ENCODE measurements at regions not wholly inside any gene's neighbourhood (a gene's known extent, or its start where the extent isn't known, plus 50 kb on each side); places are given as distances from the start of the nearest gene placed in this dataset.
"Not testable (repeated sequence)": the region's sequence is repeated elsewhere in the genome, so short reads cannot be mapped to it uniquely, and the experiment has no call there.

DNA sequence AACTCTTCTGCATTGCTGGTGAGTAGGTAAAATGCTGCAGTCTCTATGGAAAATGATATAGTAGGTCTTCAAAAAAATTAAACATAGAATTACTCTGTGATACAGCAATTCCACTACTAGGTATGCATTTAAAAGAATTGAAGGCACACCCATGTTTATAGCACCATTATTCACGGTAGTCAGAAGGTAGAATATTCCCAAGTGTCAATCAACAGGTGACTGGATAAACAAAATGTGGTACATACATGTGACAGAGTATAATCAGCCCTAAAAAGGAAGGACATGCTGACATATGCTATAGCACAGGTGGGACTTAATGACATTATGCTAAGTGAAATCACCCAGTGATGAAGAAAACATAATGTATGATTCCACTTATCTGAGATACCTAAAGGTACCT is 123.3 kb downstream of the CCER1 start:
- FAIRE-seq (no peak), DNase-seq (ENCODE audit: insufficient read length, low spot score) (no peak)

DNA sequence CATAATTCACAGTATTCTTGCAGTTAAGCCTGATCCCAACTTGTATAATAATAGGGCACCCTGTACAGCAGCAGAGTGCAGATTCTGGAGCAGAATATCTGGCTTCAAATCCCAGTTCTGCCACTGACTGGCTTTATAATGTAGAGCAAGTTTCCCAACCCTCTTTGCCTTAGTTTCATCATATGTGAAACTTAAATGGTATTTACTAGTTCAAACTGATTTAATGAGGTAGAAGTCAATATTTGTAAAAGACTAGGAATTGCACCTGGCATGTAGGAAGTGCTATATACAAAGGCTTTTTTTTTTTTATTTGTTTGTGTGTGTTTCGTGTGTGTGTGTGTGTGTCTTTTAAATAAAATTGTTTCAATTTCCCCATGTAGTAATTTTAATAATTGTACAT is 125.9 kb downstream of the CCER1 start:
- no peak for FAIRE-seq
- no peak for DNase-seq (ENCODE audit: insufficient read length, low spot score)

- FAIRE-seq = no peak
- DNase-seq (ENCODE audit: insufficient read length, low spot score) = no peak
Observed at GRCh38 chr12:90828621-90829020, 126.4 kb downstream of the CCER1 start.

DNA sequence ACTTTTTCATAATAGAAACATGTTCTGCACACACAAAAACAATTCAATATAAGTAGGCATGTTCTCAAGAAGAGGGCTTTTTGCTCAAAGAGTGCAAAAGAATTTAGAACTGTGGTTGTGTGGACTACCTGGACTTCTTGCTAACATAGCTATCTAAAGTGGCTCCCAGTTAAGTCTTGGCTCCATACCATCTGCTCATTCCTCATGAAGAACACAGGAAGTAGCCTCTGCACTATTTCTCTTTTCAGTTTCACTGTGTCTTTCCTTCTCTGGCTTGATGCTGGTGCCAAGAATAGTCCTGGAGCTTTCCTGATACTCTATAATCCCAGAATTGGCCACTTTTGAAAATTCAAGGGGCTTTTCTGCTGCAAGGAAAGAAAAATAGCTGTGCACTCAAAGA is 127.4 kb downstream of the CCER1 start:
- FAIRE-seq (no peak), DNase-seq (ENCODE audit: insufficient read length, low spot score) (no peak)

GRCh38 chr12:90826036-90826435 is 128.9 kb downstream of the CCER1 start:
- FAIRE-seq (no peak), DNase-seq (ENCODE audit: insufficient read length, low spot score) (no peak)

- DNase-seq (ENCODE audit: insufficient read length, low spot score) (no peak), FAIRE-seq (no peak)
Observed at GRCh38 chr12:90823859-90824258, 131.1 kb downstream of the CCER1 start.

DNA sequence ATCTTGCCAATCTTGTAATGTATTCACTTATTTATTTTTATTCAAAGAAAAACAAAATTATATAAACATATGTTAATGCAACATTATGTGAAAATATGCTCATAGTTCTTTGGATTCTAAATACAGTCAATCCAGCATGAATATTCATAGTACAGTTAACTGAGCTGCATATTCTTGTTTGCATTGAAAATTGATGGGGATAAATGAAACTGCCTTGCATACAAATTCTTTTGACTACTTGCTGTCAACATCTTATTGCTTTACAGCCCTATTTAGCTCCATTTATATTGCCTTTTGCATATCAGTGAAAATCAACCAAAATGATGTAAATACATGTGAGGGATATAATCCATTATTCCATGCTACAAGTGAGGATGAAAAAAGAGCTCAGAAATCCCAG is 135.3 kb downstream of the CCER1 start:
- DNase-seq (ENCODE audit: insufficient read length, low spot score) (no peak), FAIRE-seq (no peak)

GRCh38 chr12:90816353-90817089 is 138.5 kb downstream of the CCER1 start:
- FAIRE-seq = no peak
- no peak for DNase-seq (ENCODE audit: insufficient read length, low spot score)

GRCh38 chr12:90809940-90810339 is 145.0 kb downstream of the CCER1 start:
- no peak for DNase-seq (ENCODE audit: insufficient read length, low spot score)
- FAIRE-seq = no peak

- FAIRE-seq = no peak
Observed at GRCh38 chr12:90808568-90808967, 146.4 kb downstream of the CCER1 start.

DNA sequence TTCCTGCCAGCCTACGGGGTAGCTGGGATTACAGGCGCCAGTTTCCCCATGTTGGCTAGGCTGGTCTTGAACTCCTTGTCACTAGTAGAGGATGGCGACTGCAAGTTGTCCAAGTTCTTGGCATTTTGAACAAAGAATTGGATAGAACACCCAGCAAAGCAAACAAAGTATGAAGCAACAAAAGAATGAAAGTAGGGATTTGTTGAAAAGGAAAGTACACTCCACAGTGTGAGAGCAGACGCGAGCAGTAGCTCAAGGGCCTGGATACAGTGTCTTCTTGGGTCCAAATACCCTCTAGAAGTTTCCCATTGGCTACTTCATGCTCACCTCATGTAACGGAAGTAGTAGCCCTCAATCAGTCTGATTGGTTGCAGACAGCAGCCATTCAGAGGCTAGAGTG is 152.2 kb downstream of the CCER1 start:
- no peak for DNase-seq (ENCODE audit: insufficient read length, low spot score)
- no peak for FAIRE-seq

More at GRCh38 chr12:90808568-90808967, 146.4 kb downstream of the CCER1 start:
- DNase-seq (ENCODE audit: insufficient read length, low spot score) = no peak

DNA sequence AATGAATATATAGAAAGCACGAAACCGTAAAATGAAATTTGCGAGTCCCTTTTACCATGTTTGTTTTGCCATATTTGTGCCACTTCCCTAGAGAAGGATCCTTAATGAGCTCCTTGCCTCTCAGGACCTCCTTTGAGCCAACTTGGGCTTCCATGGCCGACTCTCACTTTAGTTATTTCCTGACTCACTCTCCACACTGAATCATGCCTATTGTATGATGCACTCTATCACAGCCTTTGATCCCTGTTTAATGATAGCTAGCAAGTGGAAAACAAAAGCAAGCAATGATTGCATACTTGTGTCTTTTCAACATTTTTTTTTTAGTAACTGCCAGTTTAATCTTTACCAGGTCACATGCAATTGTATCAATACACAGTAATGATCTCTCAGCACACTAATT is 153.2 kb downstream of the CCER1 start:
- FAIRE-seq (no peak), DNase-seq (ENCODE audit: insufficient read length, low spot score) (no peak)

DNA sequence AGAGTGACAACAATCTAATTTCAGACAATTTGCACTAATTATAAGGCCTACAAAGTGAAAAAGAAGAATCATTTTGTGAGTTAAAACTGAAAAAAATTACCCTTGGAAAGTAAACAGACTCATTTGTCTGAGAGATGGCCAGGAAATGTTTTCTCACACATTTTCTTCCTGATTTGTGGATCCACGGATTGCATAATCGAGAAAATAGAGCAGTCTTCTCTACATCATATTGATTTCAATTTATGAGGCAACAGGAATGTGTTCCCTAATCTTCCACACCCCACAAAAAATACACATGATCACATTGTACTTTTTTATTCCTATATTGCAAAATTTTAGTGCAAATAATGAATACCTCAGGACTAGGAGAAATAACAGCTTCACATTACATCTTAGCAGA is 160.8 kb downstream of the CCER1 start:
- no peak for DNase-seq (ENCODE audit: insufficient read length, low spot score)
- FAIRE-seq = no peak

DNA sequence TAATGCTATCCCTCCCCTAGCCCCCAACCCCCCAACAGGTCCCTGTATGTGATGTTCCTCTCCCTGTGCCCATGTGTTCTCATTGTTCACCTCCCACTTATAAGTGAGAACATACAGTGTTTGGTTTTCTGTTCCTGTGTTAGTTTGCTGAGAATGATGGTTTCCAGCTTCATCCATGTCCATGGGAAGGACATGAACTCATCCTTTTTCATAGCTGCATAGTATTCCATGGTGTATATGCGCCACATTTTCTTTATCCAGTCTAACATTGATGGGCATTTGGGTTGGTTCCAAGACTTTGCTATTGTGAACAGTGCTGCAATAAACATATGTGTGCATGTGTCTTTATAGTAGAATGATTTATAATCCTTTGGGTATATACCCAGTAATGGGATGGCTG is 162.3 kb downstream of the CCER1 start:
- not testable (repeated sequence) for DNase-seq (ENCODE audit: insufficient read length, low spot score); FAIRE-seq

GRCh38 chr12:90791445-90791844 is 163.5 kb downstream of the CCER1 start:
- no peak for FAIRE-seq

GRCh38 chr12:90790747-90791146 is 164.2 kb downstream of the CCER1 start:
- no peak for DNase-seq (ENCODE audit: insufficient read length, low spot score)
- no peak for FAIRE-seq

More at GRCh38 chr12:90791445-90791844, 163.5 kb downstream of the CCER1 start:
- DNase-seq (ENCODE audit: insufficient read length, low spot score) = no peak

DNA sequence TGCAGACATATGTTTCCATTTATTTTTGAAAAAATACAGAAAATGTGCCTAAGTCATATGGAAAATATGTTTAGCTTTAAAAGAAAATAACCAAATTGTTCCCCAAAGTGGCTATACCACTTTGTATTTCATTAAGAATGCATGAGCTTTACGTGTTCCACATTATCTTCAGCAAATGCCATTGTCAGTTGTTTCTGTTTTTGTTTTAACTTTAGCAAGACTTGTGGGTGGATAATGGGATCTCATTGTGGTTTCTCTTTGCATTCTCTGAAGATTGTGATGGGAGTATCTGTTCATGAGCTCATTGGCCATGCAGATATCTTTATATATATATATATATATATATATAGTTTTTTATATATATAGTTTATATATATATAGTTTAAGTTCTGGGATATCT is 181.5 kb downstream of the CCER1 start:
- FAIRE-seq = no peak
- DNase-seq (ENCODE audit: insufficient read length, low spot score) = no peak

DNA sequence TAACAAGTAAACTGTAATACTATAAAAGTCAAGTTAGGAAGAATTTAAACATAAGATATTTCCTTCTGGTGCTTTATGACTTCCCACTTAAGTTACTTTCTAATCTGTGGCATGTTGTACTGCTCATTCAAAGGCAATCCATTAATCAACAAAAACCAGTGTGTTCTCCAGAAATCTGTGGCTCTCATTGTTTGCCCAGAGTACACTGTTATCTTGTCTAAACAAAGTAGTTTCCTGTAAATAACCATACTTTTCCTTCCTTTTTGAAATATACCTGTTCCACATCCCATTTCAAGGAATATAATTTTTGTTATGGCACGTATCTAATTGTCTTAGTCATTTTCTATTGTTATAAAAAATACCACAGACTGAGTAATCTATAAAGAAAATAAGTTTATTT is 184.1 kb downstream of the CCER1 start:
- FAIRE-seq = no peak

GRCh38 chr12:90757957-90758356 is 197.0 kb downstream of the CCER1 start:
- no peak for DNase-seq (ENCODE audit: insufficient read length, low spot score)
- FAIRE-seq = no peak

More for the DNA sequence above, 184.1 kb downstream of the CCER1 start:
- no peak for DNase-seq (ENCODE audit: insufficient read length, low spot score)

DNA sequence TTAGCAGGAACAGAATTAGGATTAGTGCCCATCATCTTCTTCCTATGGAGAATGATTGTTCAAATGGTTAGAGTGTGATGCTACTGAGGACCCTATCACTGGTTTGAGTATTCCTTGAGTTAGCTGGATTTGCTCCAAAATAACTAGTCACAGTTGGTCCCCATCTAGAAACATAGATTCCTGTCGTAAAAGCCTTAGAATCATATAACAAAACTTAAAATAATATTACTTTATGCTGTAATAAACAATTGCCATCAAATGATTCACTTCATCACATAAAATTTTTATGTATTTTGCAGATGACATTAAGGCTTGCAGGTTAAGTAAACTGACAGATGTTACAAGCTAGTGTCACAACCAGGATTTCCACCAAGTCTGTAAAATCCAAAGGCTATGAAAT is 209.8 kb downstream of the CCER1 start:
- FAIRE-seq (no peak), DNase-seq (ENCODE audit: insufficient read length, low spot score) (no peak)

DNA sequence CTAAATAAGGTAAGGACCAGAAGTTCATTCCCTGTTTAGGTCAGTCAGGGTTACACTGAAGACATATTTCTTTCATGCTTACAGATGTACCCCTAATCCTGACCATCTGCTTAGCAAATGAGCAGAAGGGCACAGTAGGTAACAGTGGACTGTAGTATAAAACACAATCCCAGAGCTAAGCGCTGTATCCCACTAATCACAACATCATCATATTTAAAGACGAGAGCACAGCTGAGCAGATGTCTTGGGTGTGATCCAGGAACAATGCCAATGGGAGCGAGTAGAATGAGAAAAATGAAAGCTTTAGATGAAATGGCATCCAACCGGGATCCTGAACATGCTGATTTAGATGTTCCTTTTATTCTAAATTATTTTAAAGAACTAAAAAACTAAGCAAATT is 213.4 kb downstream of the CCER1 start:
- DNase-seq (ENCODE audit: insufficient read length, low spot score) (no peak), FAIRE-seq (no peak)

- no peak for FAIRE-seq
Observed at GRCh38 chr12:90729736-90730135, 225.2 kb downstream of the CCER1 start.

DNA sequence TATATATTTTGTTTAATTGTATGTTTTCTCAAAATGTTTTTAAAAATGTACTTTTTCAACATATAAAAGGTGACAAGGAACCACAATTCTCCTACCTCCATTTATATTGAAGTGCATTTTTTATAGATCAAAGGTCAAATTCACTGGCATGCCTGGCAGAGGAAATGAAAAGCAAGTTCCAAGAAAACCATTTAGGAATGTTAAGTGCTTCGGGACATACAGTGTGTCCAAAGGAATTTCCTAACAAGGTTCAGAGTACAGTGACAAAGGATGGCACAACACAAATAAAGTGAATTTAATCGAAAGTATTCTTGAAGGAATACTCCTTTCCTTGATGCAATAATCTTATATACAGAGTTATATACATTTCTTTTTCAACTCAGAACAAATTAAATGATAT is 242.3 kb downstream of the CCER1 start:
- DNase-seq (ENCODE audit: insufficient read length, low spot score) (peak; percentile 23), FAIRE-seq (no peak)

More at GRCh38 chr12:90729736-90730135, 225.2 kb downstream of the CCER1 start:
- DNase-seq (ENCODE audit: insufficient read length, low spot score) = no peak
